Activated naive CD4-positive, alpha-beta T cell treated with anti-CD3 and anti-CD28 coated beads, Interleukin-2, amount 10 ng/mL, durations not matched to agents 7 days and 5 days (primary cell): ENCODE measurements at regions not wholly inside any gene's neighbourhood (a gene's known extent, or its start where the extent isn't known, plus 50 kb on each side); places are given as distances from the start of the nearest gene placed in this dataset.

Experiments used
- CTCF ChIA-PET: fragments of 350-600 bp; sonication (Branson Sonifier 250); formaldehyde crosslinking; loops from one replicate; lab custom pipeline; 2021; ENCODE audit warnings: antibody characterized with exemption; lab: Charles Lee
- DNase-seq: peaks from one replicate; pipeline ENCODE4 v3.0.0-alpha.2; 2020
- H3K27ac Mint-ChIP-seq: one replicate; pipeline ENCODE4 v1.8.0; 2021; ENCODE audit warnings: mild to moderate bottlenecking, moderate library complexity, mixed read lengths
- H3K27me3 Mint-ChIP-seq: one replicate; pipeline ENCODE4 v1.8.0; 2021; ENCODE audit warnings: mild to moderate bottlenecking, mixed read lengths
- H3K36me3 Mint-ChIP-seq: one replicate; pipeline ENCODE4 v1.8.0; 2021; ENCODE audit warnings: mixed read lengths
- H3K4me1 Mint-ChIP-seq: one replicate; pipeline ENCODE4 v1.8.0; 2021; ENCODE audit warnings: mixed read lengths
- H3K4me3 Mint-ChIP-seq: one replicate; pipeline ENCODE4 v1.8.0; 2021; ENCODE audit warnings: mild to moderate bottlenecking, moderate library complexity, mixed read lengths
- H3K9me3 Mint-ChIP-seq: one replicate; pipeline ENCODE4 v1.8.0; 2021; ENCODE audit warnings: mixed read lengths

DNA sequence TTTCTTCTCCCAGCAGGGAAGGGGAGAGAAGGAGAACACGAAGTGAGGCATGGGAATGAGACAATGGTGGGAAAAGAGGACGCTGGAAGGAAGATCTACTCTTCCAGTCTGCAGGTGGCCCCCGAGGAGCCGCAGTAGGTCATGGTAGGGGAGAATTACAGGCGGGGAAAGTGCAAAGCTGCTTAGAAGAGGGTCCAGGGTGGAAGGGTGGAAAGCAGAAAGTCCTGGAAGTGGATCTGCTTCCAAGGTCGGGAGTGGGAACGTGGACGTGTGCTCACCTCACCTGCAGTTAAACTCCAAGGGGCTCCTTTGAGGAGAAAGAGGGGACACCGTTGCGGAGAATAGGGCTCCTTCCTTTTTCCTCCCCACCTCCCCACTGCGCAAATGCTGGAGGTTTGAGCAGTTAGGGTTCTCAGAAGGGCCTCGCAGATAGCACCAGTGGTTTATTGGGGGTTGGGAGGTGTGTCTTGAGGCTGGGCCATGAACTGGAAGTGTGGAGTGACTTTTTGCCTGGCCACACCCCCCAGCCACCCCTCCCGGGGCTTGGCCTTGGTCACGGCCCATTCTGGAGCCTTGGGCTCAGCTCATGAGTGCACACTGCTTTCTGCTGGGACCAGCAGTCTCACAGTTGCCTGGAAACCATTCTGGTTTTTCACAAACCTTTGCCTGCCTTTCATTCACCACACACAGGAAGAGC lies 100.4 kb upstream of the MLN start:
- Mint-ChIP-seq H3K36me3 (peaks cover 4% of the 10 kb centered on the region), H3K4me1 (peaks cover 85% of the 10 kb centered on the region), H3K4me3 (peak overlapping the region; percentile 63), H3K27me3 (peaks cover 7% of the 10 kb centered on the region), H3K9me3 (no peaks in the 10 kb centered on the region), H3K27ac (peak overlapping the region; percentile 98)
- DNase-seq: peak; percentile 95
- CTCF ChIA-PET: interaction anchor here (0.6 to 1.9 kb wide), 10 partner anchors 8 to 123 kb away, joined by 3 to 18 read pairs (median 4); no protein-coding TSS in a partner anchor

DNA sequence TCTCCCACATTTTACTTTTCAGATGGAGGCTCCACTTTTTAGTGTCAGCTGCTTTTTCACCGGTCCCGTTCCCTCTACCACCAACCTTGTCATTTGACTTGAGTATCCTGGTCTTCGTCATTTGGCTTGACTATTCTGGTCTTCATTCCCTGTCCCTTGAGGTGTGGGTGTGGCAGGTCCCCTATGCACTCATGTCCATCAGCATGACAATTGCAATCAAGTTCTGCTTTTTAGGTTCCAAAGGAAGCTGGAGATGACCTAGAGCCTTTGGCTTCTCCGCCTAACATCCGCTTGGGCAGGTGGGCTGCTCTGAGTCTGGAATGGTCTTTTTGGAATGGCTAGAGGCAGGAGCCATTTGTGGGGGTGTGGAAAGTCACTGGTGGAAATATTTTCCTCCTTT lies 99.8 kb upstream of the MLN start:
- CTCF ChIA-PET: interaction anchor here (1.9 kb wide), 2 partner anchors 12 to 124 kb away, joined by 5 to 10 read pairs; no protein-coding TSS in a partner anchor
- Mint-ChIP-seq H3K4me1 (peaks cover 79% of the 10 kb centered on the region), H3K27ac (peak overlapping the region; percentile 98), H3K27me3 (peaks cover 7% of the 10 kb centered on the region), H3K9me3 (no peaks in the 10 kb centered on the region), H3K4me3 (peak overlapping the region; percentile 63), H3K36me3 (peaks cover 4% of the 10 kb centered on the region)
- no peak for DNase-seq

- H3K27me3 Mint-ChIP-seq: peaks cover 7% of the 10 kb centered on the region
- peak overlapping the region; percentile 11 for H3K27ac Mint-ChIP-seq
- H3K36me3 Mint-ChIP-seq: peaks cover 4% of the 10 kb centered on the region
- no peak for DNase-seq
- no peaks in the 10 kb centered on the region for H3K9me3 Mint-ChIP-seq
- CTCF ChIA-PET: no interaction called here
- peaks cover 78% of the 10 kb centered on the region for H3K4me1 Mint-ChIP-seq
- no peak overlapping the region for H3K4me3 Mint-ChIP-seq
Measured at GRCh38 chr6:33902457-33902853, 98.7 kb upstream of the MLN start.

DNA sequence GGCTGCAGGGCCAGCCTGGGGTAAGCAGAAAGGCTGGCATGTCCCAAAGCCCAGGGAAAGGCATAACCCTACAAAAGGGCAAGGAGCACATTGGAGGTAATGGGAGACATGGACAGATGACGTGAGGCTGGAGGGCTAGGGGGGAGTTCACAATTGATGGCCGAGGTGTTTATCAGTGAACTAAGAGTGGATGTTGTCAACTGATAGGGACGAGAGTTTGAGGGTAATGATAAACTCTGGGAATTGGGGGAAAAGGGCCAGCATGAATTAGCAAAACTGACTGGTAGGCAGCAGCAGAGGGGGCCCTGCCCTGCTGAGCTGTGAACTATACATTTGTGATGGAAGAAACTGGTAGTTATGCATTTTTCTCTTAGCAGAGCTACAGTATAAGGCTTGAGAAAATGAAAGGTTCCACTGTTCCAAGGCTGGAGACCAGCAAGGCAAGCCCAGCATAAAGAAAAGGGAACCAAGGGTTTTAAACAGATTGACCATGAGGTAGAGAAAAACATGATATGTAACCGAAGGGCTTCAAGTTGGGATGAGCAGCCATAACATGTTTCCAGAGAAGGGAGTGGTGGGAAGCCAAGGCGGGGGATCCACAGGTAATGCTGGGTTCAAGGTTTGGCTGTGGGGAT lies 98.1 kb upstream of the MLN start:
- Mint-ChIP-seq H3K27ac (peak overlapping the region; percentile 29), H3K9me3 (no peaks in the 10 kb centered on the region), H3K36me3 (peaks cover 4% of the 10 kb centered on the region), H3K4me3 (no peak overlapping the region), H3K4me1 (peaks cover 78% of the 10 kb centered on the region), H3K27me3 (peaks cover 7% of the 10 kb centered on the region)
- CTCF ChIA-PET: no interaction called here
- no peak for DNase-seq

DNA sequence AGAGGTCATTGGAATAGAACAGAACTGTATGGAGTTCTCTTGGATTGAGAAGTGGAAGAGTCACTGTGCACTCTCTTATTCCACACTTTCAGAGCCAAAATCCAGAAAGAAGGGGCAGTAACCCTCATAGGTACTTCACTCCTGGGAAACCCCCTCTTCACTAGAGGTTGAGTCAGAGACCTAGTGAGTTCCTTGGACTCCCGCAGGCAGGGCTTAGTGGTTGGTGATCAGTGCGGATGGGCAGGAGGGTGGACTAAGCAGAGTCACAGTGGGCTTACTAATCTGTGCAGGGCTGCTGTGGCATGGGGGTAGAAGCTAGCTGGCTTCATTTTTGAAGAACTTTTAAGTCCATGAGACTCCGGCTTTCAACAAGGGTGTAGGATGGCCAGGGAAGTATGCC lies 95.0 kb upstream of the MLN start:
- peaks cover 8% of the 10 kb centered on the region for H3K27me3 Mint-ChIP-seq
- no peak overlapping the region for H3K4me3 Mint-ChIP-seq
- H3K36me3 Mint-ChIP-seq: peaks cover 4% of the 10 kb centered on the region
- CTCF ChIA-PET: no interaction called here
- DNase-seq: no peak
- H3K27ac Mint-ChIP-seq: peak overlapping the region; percentile 22
- H3K9me3 Mint-ChIP-seq: no peaks in the 10 kb centered on the region
- peaks cover 76% of the 10 kb centered on the region for H3K4me1 Mint-ChIP-seq

- peaks cover 1% of the 10 kb centered on the region for H3K36me3 Mint-ChIP-seq
- H3K4me3 Mint-ChIP-seq: no peak overlapping the region
- H3K27ac Mint-ChIP-seq: peak overlapping the region; percentile 16
- no peak for DNase-seq
- no peaks in the 10 kb centered on the region for H3K9me3 Mint-ChIP-seq
- CTCF ChIA-PET: interaction anchor here (1.2 kb wide), 1 partner anchor 36 kb away, joined by 3 read pairs; no protein-coding TSS in a partner anchor
- H3K27me3 Mint-ChIP-seq: peaks cover 17% of the 10 kb centered on the region
- H3K4me1 Mint-ChIP-seq: peaks cover 65% of the 10 kb centered on the region
Measured at GRCh38 chr6:33897189-33897780, 93.5 kb upstream of the MLN start.

DNA sequence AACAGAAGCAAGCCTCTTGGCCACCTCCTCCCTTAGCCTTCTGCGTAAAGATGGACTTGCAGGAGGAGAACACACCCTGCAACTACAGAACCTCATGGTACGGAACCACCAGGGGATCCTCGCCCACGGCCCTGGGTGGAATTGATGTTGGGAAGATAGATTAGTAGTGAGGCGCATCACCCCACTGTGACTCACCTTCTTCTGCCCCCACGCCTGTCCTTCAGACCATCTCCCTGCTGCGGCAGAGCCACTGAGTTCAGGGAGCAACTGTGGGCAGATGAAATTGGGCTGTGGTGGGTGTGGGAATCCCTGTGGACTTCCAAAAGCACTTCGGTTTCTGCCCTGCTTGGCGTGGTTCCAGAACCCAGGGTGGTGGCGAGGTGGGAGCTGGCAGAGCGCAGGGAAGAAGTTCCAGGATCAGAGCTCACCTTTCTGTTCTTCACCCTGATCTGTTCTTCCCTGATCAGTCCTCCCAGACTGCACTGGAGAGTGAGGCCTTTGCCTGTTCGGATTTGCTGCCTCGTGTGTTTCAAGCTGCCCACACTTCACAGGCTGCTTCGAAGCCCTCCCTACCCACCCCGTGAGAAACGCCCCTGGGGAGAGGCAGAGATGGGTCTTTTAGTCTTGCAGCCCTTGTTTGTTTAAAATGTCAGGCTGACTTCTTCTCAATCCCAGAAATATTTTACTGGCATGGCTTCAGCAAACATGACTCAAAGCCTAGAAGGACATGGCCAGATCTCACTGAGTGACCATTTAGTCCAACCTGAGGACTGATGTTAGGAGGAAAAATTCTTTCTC lies 92.8 kb upstream of the MLN start:
- DNase-seq: no peak
- peak overlapping the region; percentile 7 for H3K27ac Mint-ChIP-seq
- H3K4me3 Mint-ChIP-seq: no peak overlapping the region
- CTCF ChIA-PET: interaction anchor here (1.0 to 1.5 kb wide), 3 partner anchors 8 to 41 kb away, joined by 3 read pairs; no protein-coding TSS in a partner anchor
- peaks cover 24% of the 10 kb centered on the region for H3K27me3 Mint-ChIP-seq
- H3K4me1 Mint-ChIP-seq: peaks cover 58% of the 10 kb centered on the region
- H3K36me3 Mint-ChIP-seq: no peaks in the 10 kb centered on the region
- H3K9me3 Mint-ChIP-seq: no peaks in the 10 kb centered on the region

GRCh38 chr6:33895988-33896387 lies 92.2 kb upstream of the MLN start:
- H3K4me1 Mint-ChIP-seq: peaks cover 52% of the 10 kb centered on the region
- no peak for DNase-seq
- CTCF ChIA-PET: interaction anchor here (1.0 to 1.5 kb wide), 2 partner anchors 9 to 42 kb away, joined by 3 read pairs; no protein-coding TSS in a partner anchor

GRCh38 chr6:33895296-33895695 lies 91.5 kb upstream of the MLN start:
- Mint-ChIP-seq H3K4me1 (peaks cover 48% of the 10 kb centered on the region), H3K36me3 (no peaks in the 10 kb centered on the region), H3K9me3 (no peaks in the 10 kb centered on the region), H3K27ac (peak overlapping the region; percentile 83), H3K27me3 (peaks cover 29% of the 10 kb centered on the region), H3K4me3 (peak overlapping the region; percentile 56)
- CTCF ChIA-PET: interaction anchor here (1.0 to 1.5 kb wide), 2 partner anchors 10 to 42 kb away, joined by 3 read pairs; no protein-coding TSS in a partner anchor
- peak; percentile 62 for DNase-seq

More at GRCh38 chr6:33895988-33896387, 92.2 kb upstream of the MLN start:
- Mint-ChIP-seq H3K4me3 (no peak overlapping the region), H3K27me3 (peaks cover 28% of the 10 kb centered on the region), H3K9me3 (no peaks in the 10 kb centered on the region), H3K36me3 (no peaks in the 10 kb centered on the region), H3K27ac (peak overlapping the region; percentile 83)

DNA sequence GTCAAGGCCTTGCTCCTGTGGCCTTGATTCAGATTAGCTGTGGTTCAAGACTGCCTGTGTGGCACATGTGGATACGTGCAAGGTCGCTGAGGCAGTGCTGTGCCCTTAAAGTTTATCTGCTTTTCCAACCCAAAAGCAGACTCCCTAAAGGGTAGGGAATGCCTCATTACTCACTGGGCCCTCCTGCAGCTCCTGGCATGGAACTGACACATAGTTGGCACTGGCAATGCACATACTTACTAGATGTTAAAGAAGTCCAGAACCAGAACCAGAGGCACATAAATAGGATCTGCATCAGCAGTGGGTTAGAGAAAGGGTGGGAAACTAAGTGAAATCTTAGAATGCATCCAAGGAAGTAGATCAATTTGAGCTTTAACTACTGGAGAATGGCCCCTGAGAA lies 90.6 kb upstream of the MLN start:
- H3K4me3 Mint-ChIP-seq: no peak overlapping the region
- no peak for DNase-seq
- CTCF ChIA-PET: no interaction called here

DNA sequence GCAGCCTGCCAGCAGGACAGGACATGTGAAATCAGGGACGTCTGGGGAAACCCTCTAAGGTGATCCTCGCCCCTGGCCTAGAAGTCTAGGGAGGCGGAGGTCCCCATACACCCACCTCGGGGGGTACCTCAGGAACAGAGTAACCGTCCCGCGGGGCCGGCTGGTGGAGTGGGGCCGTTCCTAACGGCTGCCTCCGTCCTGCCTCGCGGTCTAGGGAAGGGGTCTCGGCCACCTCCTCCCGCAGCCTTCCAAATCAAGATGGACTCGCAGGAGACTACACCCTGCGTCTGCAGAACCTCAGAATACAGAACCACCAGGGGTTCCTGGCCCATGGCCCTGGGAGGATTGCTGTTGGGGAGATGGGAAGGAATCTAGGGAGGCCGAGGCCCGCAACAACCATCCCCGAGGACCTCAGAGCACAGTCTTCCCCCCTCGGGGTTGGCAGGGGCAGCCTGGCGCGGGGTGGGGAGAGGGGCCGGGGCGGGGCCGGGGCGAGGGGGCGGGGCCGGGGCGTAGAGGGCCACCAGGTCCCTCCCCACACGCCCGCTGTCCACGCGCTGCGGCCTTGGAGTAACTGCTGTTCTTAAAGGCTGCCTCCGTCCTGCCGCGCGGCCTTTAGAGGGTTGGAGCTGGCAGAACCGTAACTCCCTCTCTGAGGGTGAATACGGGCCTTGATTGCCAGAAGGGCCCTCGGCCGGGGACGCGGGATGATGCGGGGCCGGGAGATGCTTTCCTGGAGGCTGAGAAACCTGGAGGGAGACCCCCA lies 89.0 kb upstream of the MLN start:
- peaks cover 46% of the 10 kb centered on the region for H3K27me3 Mint-ChIP-seq
- CTCF ChIA-PET: no interaction called here
- no peaks in the 10 kb centered on the region for H3K9me3 Mint-ChIP-seq
- H3K27ac Mint-ChIP-seq: no peak overlapping the region
- no peak overlapping the region for H3K4me3 Mint-ChIP-seq
- no peak for DNase-seq
- no peaks in the 10 kb centered on the region for H3K36me3 Mint-ChIP-seq
- H3K4me1 Mint-ChIP-seq: peaks cover 42% of the 10 kb centered on the region

More for the DNA sequence above, 90.6 kb upstream of the MLN start:
- Mint-ChIP-seq H3K27me3 (peaks cover 33% of the 10 kb centered on the region), H3K9me3 (no peaks in the 10 kb centered on the region), H3K4me1 (peaks cover 46% of the 10 kb centered on the region), H3K36me3 (no peaks in the 10 kb centered on the region), H3K27ac (no peak overlapping the region)

DNA sequence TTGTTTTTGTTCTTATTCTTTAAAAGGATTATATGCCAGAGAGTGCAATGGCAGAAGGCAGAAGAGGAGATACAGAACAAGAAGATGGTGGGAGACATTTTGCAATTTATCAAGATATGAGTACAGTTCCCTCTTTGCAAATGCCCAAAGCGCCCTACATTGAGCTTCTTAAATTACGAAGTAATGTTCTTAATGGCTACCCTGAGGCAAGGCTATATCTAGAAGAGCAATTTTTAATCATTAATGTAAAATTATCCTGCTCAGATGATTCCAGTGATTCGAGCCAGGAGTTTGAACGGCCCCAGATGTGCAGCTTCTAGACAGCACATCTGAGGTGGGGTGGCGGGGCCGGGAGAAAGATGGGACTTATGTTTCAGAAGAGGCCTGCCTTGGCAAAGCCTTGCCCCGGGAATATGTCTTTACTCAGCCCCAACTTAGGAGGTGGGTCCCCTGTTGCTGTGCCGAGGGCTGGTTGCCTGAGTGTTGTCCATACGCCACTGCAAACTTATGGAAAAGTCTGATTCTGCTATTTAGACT lies 84.9 kb upstream of the MLN start:
- Mint-ChIP-seq H3K36me3 (no peaks in the 10 kb centered on the region), H3K27ac (no peak overlapping the region), H3K9me3 (no peaks in the 10 kb centered on the region), H3K4me3 (no peak overlapping the region), H3K27me3 (peaks cover 73% of the 10 kb centered on the region), H3K4me1 (peaks cover 17% of the 10 kb centered on the region)
- no peak for DNase-seq
- CTCF ChIA-PET: no interaction called here

- DNase-seq: no peak
- Mint-ChIP-seq H3K4me1 (peaks cover 13% of the 10 kb centered on the region), H3K4me3 (no peak overlapping the region), H3K9me3 (no peaks in the 10 kb centered on the region), H3K27me3 (peaks cover 68% of the 10 kb centered on the region), H3K27ac (no peak overlapping the region), H3K36me3 (no peaks in the 10 kb centered on the region)
- CTCF ChIA-PET: no interaction called here
Measured at GRCh38 chr6:33888183-33888582, 84.4 kb upstream of the MLN start.
